ENCODE measurements at regions not wholly inside any gene's neighbourhood (a gene's known extent, or its start where the extent isn't known, plus 50 kb on each side); places are given as distances from the start of the nearest gene placed in this dataset.
"Not testable (repeated sequence)": the region's sequence is repeated elsewhere in the genome, so short reads cannot be mapped to it uniquely, and the experiment has no call there.

DNA sequence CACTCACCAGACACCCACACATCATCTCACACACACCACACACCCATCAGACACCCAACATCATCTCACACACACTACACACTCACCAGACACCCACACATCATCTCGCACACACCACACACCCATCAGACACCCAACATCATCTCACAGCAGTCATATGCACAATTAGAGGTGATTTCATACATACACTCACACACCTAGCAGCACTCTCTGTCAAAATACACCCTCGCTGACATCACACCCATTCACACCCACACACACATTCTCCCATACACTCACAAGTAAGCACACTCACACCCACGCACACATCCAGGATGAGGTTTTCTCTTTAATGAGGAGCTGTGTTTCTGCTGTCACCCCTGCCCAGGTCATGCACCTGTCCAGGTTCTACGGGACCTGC, 4368.2 kb upstream of the TPTE start:
- intact Hi-C loops (cut with DNase I); H3K4me3 ChIP-seq; H3K36me3 ChIP-seq; H3K27me3 ChIP-seq; H3K9me3 ChIP-seq; DNase-seq (ENCODE audit: low spot score in 2 of 2); H3K4me1 ChIP-seq; H3K27ac ChIP-seq: not testable (repeated sequence)

DNA sequence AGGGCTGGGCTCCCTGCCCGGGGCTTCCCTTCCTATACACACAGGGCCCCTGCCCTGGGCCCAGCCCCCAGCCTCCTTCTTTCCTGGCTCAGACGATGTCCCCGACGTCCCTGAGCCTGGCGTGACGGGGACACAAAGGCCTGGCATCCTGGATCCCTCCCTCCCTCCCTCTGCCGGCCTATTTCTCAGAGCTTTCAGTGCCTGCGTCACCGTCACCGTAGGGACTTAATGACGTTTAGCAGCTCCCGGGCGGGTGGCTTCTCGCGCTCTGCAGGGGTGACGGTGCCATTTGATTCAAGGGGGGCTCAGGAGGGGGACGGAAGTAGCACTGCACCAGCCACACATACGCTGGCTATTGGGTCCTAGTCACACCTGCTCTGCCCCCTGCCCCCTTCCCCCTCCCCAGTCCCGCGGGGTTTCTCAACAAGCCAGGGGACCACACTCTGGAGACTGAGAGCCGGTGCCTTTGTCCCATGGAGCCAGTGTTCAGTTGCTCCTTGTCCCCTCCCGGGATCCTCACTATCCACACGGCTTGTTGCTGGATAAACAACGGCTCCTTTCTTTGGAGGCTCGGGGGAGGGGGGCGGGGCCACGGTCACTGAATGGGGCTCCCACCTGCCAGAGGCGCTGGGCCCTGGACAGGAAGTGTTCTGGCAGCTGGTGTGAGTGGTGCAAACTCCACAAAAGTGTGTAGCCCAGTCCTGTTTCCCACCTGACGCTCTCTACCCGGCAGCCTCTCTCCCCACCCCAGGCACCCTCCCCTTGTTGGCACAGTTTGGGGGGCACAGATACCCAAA, 4366.7 kb upstream of the TPTE start:
- H3K27me3 ChIP-seq; H3K4me3 ChIP-seq; H3K27ac ChIP-seq; intact Hi-C loops (cut with DNase I); H3K4me1 ChIP-seq; H3K36me3 ChIP-seq; H3K9me3 ChIP-seq; DNase-seq (ENCODE audit: low spot score in 2 of 2): not testable (repeated sequence)

DNA sequence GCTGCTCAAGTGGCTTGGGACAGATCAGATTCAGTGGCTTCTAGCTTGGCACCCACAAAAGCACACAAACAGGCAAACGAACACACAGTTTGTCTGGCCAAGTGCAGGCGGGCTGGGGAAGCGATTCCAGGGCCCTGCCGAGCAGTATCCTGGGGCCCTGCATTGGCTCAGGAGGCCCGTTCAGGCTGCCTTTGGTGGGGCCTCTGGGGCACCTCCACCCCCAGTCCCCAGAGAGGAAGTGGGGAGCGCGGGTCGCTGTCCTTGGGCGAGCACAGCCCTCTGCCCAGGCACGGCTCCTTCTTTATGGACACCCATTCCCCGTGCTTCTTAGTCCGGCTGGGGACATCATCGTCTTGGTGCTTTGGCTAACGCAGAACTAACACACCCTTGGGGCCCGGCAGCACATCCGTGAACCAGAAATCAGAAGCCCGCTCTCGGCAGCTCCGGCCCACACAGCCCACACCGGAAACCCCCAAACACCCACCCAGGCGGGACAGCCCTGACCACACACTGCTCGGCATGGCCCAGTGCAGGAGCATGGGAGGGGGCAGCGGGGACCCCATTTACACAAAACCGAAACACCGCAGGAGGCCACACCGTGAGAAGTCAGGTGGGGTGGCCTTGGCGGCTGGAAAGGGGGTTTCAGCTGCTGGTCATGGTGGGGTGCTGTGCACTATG, 4364.5 kb upstream of the TPTE start:
- H3K4me3 ChIP-seq; H3K4me1 ChIP-seq; DNase-seq (ENCODE audit: low spot score in 2 of 2); H3K9me3 ChIP-seq; intact Hi-C loops (cut with DNase I); H3K27me3 ChIP-seq; H3K36me3 ChIP-seq; H3K27ac ChIP-seq: not testable (repeated sequence)

DNA sequence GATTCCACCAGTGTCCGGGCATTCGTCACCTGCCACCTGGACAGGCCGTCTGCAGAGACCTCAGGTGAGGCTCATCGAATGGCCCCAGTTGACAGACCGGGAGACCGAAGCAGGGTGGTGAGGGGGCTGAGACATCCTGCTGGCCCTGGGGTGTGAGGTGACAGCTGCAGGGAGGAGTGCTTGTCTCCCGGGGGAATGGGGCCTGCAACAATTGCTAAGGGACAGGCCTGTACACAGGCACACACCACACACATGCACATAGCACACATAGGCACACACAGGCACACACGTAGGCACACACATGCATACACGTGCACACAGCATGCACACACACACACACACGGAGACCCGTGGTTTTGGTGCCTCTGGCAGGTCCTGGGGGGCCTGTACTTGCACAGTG, 4363.9 kb upstream of the TPTE start:
- DNase-seq (ENCODE audit: low spot score in 2 of 2); H3K4me3 ChIP-seq; intact Hi-C loops (cut with DNase I); H3K4me1 ChIP-seq; H3K27ac ChIP-seq; H3K27me3 ChIP-seq; H3K9me3 ChIP-seq; H3K36me3 ChIP-seq: not testable (repeated sequence)

DNA sequence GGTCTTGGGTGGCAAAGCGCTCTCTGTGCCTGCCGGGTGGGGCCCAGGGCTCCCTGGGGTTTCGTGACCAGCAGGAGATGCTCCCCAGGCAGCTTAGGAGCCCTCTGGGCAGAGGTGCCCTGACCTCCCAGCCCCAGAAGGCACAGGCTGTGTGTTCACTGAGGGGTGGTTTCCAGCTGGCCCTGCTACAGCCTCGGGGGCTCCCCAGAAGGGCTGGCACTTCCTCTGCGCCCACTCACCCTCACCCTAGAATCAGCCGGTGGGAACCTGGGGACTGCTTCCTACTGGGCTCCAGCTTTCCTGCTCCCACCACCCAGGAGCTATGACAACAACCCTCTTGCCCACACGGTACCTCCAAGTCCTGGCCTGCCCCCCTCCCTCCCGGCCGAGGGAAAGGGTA, 4363.2 kb upstream of the TPTE start:
- H3K27ac ChIP-seq; H3K4me3 ChIP-seq; H3K4me1 ChIP-seq; H3K9me3 ChIP-seq; H3K36me3 ChIP-seq; intact Hi-C loops (cut with DNase I); H3K27me3 ChIP-seq: not testable (repeated sequence)
- peak in 1 of 2 donors; percentile 22 for DNase-seq (ENCODE audit: low spot score in 2 of 2)

Data from ascending aorta (tissue), 2 donors.